BJ (cell line): ENCODE measurements at regions not wholly inside any gene's neighbourhood (a gene's known extent, or its start where the extent isn't known, plus 50 kb on each side); places are given as distances from the start of the nearest gene placed in this dataset.
"Not testable (repeated sequence)": the region's sequence is repeated elsewhere in the genome, so short reads cannot be mapped to it uniquely, and the experiment has no call there.

ENCODE experiments used
- CTCF ChIA-PET: fragments of 350-600 bp; formaldehyde crosslinking; extraction: SDS; loops from one replicate; lab custom pipeline; 2021; ENCODE audit warnings: antibody characterized with exemption, inconsistent platforms; lab: Yijun Ruan, JAX
- POLR2A ChIA-PET: fragments of 300-600 bp; sonication (Branson Sonifier 250); formaldehyde crosslinking; extraction: SDS; loops from one replicate; lab custom pipeline; 2021; ENCODE audit warnings: antibody characterized with exemption; lab: Charles Lee
- DNase-seq: peaks from one replicate; pipeline ENCODE4 v3.0.0-alpha.2; 2011; ENCODE audit warnings: low read depth
- H3K27me3 ChIP-seq: 2 replicates; pipeline ENCODE4 v1.6.0; 2011; ENCODE audit warnings: low read length; ENCODE audit not compliant: control insufficient read depth, insufficient read depth
- H3K36me3 ChIP-seq: 2 replicates; pipeline ENCODE4 v1.5.1; 2011; ENCODE audit warnings: low read length; ENCODE audit not compliant: control insufficient read depth, insufficient read depth
- H3K4me3 ChIP-seq: 2 replicates; pipeline ENCODE4 v1.5.1; 2011; ENCODE audit warnings: low read depth, mild to moderate bottlenecking, control low read depth, low read length
- TF ChIP-seq, protein P1 (sequence below): IDR thresholded peaks from 2 replicates; pipeline ENCODE4 v1.5.1; 2011; ENCODE audit warnings: low read depth, mild to moderate bottlenecking, control low read depth, inconsistent platforms, low read length, moderate library complexity; ENCODE audit not compliant: insufficient read depth

DNA sequence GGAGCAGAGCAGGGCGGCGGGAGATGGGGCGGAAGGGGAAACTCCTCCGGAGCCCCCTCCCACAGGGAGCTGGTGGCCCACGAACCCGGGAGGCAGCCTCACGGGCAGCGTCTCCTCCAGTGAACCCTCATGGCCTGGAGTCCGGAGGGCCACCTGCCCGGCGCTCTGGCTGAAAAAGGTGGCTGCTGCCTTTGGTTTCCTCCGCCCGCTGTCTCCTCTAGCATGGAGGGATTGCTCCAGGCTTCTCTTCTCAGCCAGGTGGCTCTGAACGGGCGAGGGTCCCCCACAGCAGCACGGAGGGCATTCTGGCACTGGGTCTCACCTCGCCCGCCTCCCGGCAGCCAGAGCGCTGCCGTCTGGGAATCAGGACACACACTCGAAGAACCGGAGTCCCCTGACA lies 177.3 kb upstream of the PFKP start:
- CTCF ChIA-PET, result no interaction called here
- no peak for DNase-seq
- POLR2A ChIA-PET, result no interaction called here
- H3K36me3 ChIP-seq, result no peaks in the 10 kb centered on the region
- TF ChIP-seq, protein P1, sequence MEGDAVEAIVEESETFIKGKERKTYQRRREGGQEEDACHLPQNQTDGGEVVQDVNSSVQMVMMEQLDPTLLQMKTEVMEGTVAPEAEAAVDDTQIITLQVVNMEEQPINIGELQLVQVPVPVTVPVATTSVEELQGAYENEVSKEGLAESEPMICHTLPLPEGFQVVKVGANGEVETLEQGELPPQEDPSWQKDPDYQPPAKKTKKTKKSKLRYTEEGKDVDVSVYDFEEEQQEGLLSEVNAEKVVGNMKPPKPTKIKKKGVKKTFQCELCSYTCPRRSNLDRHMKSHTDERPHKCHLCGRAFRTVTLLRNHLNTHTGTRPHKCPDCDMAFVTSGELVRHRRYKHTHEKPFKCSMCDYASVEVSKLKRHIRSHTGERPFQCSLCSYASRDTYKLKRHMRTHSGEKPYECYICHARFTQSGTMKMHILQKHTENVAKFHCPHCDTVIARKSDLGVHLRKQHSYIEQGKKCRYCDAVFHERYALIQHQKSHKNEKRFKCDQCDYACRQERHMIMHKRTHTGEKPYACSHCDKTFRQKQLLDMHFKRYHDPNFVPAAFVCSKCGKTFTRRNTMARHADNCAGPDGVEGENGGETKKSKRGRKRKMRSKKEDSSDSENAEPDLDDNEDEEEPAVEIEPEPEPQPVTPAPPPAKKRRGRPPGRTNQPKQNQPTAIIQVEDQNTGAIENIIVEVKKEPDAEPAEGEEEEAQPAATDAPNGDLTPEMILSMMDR, result no peak
- H3K4me3 ChIP-seq, result no peak overlapping the region
- H3K27me3 ChIP-seq, result no peaks in the 10 kb centered on the region

DNA sequence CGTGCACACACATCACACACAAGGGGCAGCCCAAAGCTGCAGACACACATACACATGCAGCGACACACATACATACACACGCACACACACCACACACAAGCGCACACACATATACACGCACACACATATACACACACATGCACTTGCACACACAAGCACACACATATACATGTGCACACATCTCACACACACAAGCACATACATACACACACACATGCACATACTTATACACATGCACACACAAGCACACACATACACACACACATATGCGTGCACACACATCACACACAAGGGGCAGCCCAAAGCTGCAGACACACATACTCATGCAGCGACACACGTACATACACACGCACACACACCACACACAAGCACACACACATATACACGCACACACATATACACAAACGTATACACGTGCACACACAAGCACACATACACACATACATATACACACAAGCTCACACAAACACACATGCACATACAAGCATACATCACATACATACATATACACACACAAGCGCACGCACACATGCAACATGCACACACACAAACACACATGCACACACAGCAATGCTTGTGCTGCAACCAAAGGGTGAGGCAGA lies 178.8 kb upstream of the PFKP start:
- Histone ChIP-seq H3K4me3 (no peak overlapping the region), H3K36me3 (no peaks in the 10 kb centered on the region), H3K27me3 (no peaks in the 10 kb centered on the region)
- no peak for DNase-seq
- ChIA-PET POLR2A (no interaction called here), CTCF (interaction anchor here (0.6 kb wide), 1 partner anchor 733 kb away, joined by 4 read pairs; no protein-coding TSS in a partner anchor)
- TF ChIP-seq, protein P1, result no peak

DNA sequence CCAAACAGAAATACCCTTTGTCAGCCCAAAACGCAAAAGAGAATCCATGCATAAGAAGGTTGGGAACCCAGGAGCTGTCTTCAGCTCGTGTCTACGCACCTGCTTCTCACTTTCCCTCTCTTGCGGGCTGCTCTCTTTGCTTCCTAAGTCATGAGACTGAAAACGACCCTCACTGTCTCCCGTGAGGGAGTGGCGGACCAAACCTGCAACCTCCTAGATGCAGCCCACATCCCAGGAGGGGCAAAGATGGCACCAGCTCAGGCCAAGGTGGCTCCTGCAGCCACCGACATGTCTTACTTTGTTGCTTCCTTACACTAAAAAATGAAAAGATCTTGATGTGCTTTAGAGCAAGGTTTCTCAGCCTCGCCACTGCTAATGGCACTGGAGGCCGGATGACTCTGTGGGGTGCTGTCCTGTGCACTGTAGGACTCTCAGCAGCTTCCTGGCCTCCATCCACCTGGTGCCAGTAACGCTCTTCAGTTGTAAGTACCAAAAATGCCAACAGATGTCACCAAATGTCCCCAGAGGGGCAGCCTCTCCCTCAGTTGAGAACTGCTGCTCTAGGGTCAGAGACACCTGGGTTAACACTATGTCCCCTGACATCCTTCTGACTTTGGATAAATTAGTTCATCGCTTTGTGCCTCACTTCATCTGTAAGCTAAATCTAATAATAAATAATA lies 179.8 kb upstream of the PFKP start:
- TF ChIP-seq, protein P1, result no peak
- CTCF ChIA-PET, result no interaction called here
- DNase-seq, result no peak
- POLR2A ChIA-PET, result no interaction called here
- Histone ChIP-seq H3K36me3 (no peaks in the 10 kb centered on the region), H3K4me3 (no peak overlapping the region), H3K27me3 (no peaks in the 10 kb centered on the region)

DNA sequence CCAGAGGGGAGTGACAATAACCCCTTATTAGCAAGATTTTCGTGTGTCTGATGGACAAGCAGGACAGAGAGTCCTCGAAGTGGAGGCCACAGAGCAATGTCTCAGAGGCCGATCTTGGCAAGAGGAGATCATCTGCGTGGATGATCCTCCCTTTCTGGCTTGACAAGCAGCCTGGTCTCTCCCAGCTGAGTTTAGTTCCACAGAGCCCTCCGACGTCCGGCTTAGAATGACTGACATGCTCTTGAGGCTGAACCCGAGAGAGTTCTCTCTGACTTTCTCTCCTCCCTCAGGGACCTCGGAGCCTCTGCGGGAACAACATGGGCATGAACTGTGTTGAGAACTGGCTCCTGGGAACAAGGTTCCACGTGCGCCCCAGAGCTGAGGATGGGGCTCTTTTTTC lies 180.7 kb upstream of the PFKP start:
- DNase-seq, result no peak
- CTCF ChIA-PET, result no interaction called here
- Histone ChIP-seq H3K4me3 (no peak overlapping the region), H3K27me3 (no peaks in the 10 kb centered on the region), H3K36me3 (no peaks in the 10 kb centered on the region)
- POLR2A ChIA-PET, result no interaction called here
- TF ChIP-seq, protein P1, result no peak

DNA sequence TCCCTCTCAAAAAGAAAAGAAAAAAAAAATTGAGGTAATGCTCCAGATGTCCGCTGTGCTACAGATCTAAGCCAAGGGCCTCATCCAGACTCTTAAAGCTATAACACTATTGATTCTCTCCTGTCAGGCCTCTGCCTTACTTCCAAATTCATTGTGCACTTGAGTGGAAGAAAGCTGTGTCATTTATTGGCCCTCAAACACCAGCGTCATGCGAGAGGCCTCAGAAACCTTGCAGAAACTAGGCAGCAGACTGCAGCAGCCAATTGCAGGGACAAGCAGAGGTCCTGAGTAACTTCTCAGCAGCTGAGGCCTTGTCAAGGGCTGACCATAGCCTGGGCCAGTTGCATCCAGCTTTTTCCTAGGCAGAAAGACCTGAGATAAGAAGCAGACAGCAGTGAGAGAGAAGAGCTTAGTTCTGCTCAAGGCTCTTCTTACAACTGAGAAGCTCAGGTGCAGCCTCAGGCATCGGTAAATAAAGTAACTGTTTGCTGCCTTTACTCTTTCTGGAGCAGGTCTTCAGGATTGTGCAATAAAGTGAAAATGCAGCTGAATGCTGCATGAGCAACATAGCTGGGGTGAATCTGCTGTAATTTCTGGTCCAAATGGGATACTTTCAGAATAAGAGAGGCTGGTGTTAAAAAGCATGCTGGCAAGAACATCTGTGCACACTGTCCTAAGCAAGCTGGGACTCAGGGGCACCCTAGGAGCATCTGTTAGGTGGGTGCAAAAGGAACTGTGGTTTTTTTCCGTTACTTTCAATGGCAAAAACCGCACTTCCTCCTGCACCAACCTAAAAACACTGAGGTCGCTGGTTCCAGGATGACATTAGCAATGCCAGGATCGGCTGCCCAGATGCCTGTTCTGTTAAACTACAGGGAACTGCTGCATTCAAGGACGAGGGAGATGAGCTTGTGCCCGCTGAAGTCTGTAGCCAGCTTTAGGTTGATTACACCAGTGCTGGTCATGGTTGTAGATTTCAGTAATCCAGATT lies 181.8 kb upstream of the PFKP start:
- Histone ChIP-seq H3K27me3 (no peaks in the 10 kb centered on the region), H3K36me3 (no peaks in the 10 kb centered on the region), H3K4me3 (no peak overlapping the region)
- TF ChIP-seq, protein P1, result no peak
- CTCF ChIA-PET, result no interaction called here
- POLR2A ChIA-PET, result no interaction called here
- no peak for DNase-seq

DNA sequence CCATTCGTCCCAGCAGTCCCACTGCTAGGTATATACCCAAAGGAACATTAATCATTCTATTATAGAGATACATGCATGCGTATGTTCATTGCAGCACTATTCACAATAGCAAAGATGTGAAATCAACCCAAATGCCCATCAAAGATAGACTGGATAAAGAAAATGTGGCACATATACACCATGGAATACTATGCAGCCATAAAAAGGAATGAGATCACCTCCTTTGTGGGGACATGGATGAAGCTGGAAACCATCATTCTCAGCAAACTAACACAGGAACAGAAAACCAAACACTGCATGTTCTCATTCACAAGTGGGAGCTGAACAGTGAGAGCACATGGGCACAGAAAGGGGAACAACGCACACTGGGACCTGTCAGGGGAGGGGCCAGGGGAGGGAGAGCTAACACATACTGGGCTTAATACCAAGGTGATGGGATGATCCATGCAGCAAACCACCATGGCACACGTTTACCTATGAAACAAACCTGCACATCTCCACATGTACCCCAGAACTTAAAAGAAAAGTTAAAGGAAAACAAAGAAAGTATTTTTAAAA lies 183.3 kb upstream of the PFKP start:
- CTCF ChIA-PET, result interaction anchor here (0.7 kb wide), 1 partner anchor 84 kb away, joined by 3 read pairs; no protein-coding TSS in a partner anchor
- POLR2A ChIA-PET, H3K27me3 ChIP-seq, H3K4me3 ChIP-seq, H3K36me3 ChIP-seq, DNase-seq: not testable (repeated sequence)
